K562 (cell line): ENCODE measurements at regions not wholly inside any gene's neighbourhood (a gene's known extent, or its start where the extent isn't known, plus 50 kb on each side); places are given as distances from the start of the nearest gene placed in this dataset.

Experiments
- ATAC-seq: fragments of 200-7000 bp; cut with Tn5 transposase; 3 replicates; pipeline ENCODE4 v1.9.1; 2020; ENCODE audit warnings: moderate library complexity
- BruUV-seq: library from RNA; stranded (reverse); fragments of 400-500 nt; replicated peaks from 2 replicates; lab custom pipeline; 2021; lab: Mats Ljungman, UMichigan
- CTCF ChIA-PET: fragments of 300-600 bp; formaldehyde crosslinking; extraction: SDS; loops from one replicate; lab custom pipeline; 2021; ENCODE audit warnings: low intra/inter-chr PET ratio; lab: Yijun Ruan, JAX
- POLR2A ChIA-PET: fragments of 300-600, 350-650 bp; sonication (Branson Sonifier 250); formaldehyde crosslinking; extraction: SDS; loops from one replicate; lab custom pipeline; 2021; ENCODE audit warnings: antibody characterized with exemption, inconsistent platforms; lab: Yijun Ruan, JAX
- DNase-seq, 4 experiments: peaks; one replicate each; pipeline versions ENCODE4 v3.0.0 to v3.0.0-alpha.2; 2011 to 2018; ENCODE audit warnings: low spot score in 3 of 4, mixed read lengths in 3 of 4; ENCODE audit errors: extremely low read depth in 1 of 4
- FAIRE-seq: peaks from 2 replicates; lab custom pipeline; 2011; peaks lifted over from hg19 to GRCh38; lab: Jason Lieb, UNC
- H2AFZ ChIP-seq: 2 replicates; pipeline ENCODE4 v1.6.0; 2011; ENCODE audit warnings: low read depth, low read length, control low read depth, inconsistent platforms
- H3K27ac ChIP-seq: fragments of 200-600 bp; 3 replicates; pipeline ENCODE4 v1.8.0; 2011; ENCODE audit warnings: low read depth, mild to moderate bottlenecking, control low read depth, inconsistent platforms, low read length, moderate library complexity, mixed read lengths; ENCODE audit errors: extremely low read depth
- H3K27me3 ChIP-seq, 2 experiments: fragments of 300-600 bp in 1 of 2; 2 replicates in 1 of 2; 3 replicates in 1 of 2; pipeline versions ENCODE4 v1.6.0 to v1.8.0; 2011; ENCODE audit warnings: inconsistent platforms in 2 of 2, low read length in 2 of 2, mild to moderate bottlenecking in 1 of 2, mixed read lengths in 1 of 2, moderate library complexity in 1 of 2; ENCODE audit not compliant: control insufficient read depth in 2 of 2, insufficient read depth in 2 of 2
- H3K36me3 ChIP-seq: fragments of 300-600 bp; 3 replicates; pipeline ENCODE4 v1.8.0; 2011; ENCODE audit warnings: mild to moderate bottlenecking, low read length, inconsistent platforms; ENCODE audit not compliant: control insufficient read depth, insufficient read depth
- H3K4me1 ChIP-seq, 2 experiments: fragments of 200-600 bp in 1 of 2; replicated peaks in 1 of 2; 2 replicates in 1 of 2; 3 replicates in 1 of 2; pipeline versions ENCODE4 v1.5.1 to v1.8.0; 2011; ENCODE audit warnings: inconsistent platforms in 2 of 2, low read length in 2 of 2, mild to moderate bottlenecking in 1 of 2, mixed read lengths in 1 of 2, moderate library complexity in 1 of 2; ENCODE audit not compliant: control insufficient read depth in 2 of 2, insufficient read depth in 2 of 2
- H3K4me2 ChIP-seq: 2 replicates; pipeline ENCODE4 v1.6.1; 2011; ENCODE audit warnings: low read length, control low read depth, inconsistent platforms, mixed read lengths; ENCODE audit not compliant: insufficient read depth
- H3K4me3 ChIP-seq: fragments of 200-600 bp; sonication (generic), shearing (Covaris generic); 2 replicates; pipeline ENCODE4 v1.5.1; 2016; ENCODE audit warnings: control low read depth, inconsistent platforms
- H3K79me2 ChIP-seq: fragments of 200-600 bp; 3 replicates; pipeline ENCODE4 v1.8.0; 2011; ENCODE audit warnings: low read length, inconsistent platforms; ENCODE audit not compliant: control insufficient read depth, insufficient read depth
- H3K9ac ChIP-seq, 2 experiments: 2 replicates each; pipeline versions ENCODE4 v1.6.0 to v1.6.1; 2011; ENCODE audit warnings: low read depth in 2 of 2, low read length in 2 of 2, control low read depth in 1 of 2, inconsistent platforms in 1 of 2, mild to moderate bottlenecking in 1 of 2, mixed read lengths in 1 of 2; ENCODE audit not compliant: insufficient read depth in 1 of 2
- H3K9me1 ChIP-seq: one replicate; pipeline ENCODE4 v1.6.0; 2011; ENCODE audit warnings: inconsistent platforms, mild to moderate bottlenecking, low read length, moderate library complexity; ENCODE audit not compliant: control insufficient read depth, insufficient read depth
- H3K9me3 ChIP-seq: replicated peaks from 2 replicates; pipeline ENCODE4 v1.5.1; 2011; ENCODE audit warnings: low read depth, low read length, inconsistent platforms; ENCODE audit not compliant: control insufficient read depth, insufficient read depth
- H4K20me1 ChIP-seq: replicated peaks from 2 replicates; pipeline ENCODE4 v1.6.1; 2011; ENCODE audit warnings: low read length, inconsistent platforms, mixed read lengths; ENCODE audit not compliant: control insufficient read depth, insufficient read depth
- BMI1 ChIP-seq: fragments of 150-350 bp; IDR thresholded peaks from 2 replicates; pipeline ENCODE4 v1.6.1; 2014; ENCODE audit warnings: low read length
- ELF2 ChIP-seq: fragments of 250-450 bp; sonication (Bioruptor Pico); IDR thresholded peaks from 2 replicates; pipeline ENCODE4 v1.5.0; 2021; ENCODE audit warnings: mild to moderate bottlenecking
- IFI16 ChIP-seq: fragments of 250-450 bp; sonication (Bioruptor Pico); IDR thresholded peaks from 2 replicates; pipeline ENCODE4 v2.1.2; 2022; ENCODE audit warnings: mild to moderate bottlenecking, inconsistent platforms
- OTX1 ChIP-seq: fragments of 450-650 bp; formaldehyde crosslinking; IDR thresholded peaks from 2 replicates; pipeline ENCODE4 v1.4.0; 2022; ENCODE audit warnings: mild to moderate bottlenecking
- PCBP1 ChIP-seq: fragments of 200-400 bp; formaldehyde crosslinking; IDR thresholded peaks from 2 replicates; pipeline ENCODE4 v1.6.1; 2018; ENCODE audit warnings: mild to moderate bottlenecking, low read depth, low read length; ENCODE audit not compliant: poor library complexity, severe bottlenecking
- PHF20 ChIP-seq: fragments of 450-650 bp; IDR thresholded peaks from 2 replicates; pipeline ENCODE4 v1.6.1; 2018; ENCODE audit not compliant: partially characterized antibody
- SIN3B ChIP-seq: fragments of 450-650 bp; IDR thresholded peaks from 2 replicates; pipeline ENCODE4 v1.6.1; 2017; ENCODE audit warnings: low read depth, mild to moderate bottlenecking, moderate library complexity
- STAG1 ChIP-seq: sonication (generic); formaldehyde crosslinking; IDR thresholded peaks from 2 replicates; pipeline ENCODE4 v1.5.0; 2020; ENCODE audit warnings: missing genetic modification reagents, borderline replicate concordance
- ZFP36 ChIP-seq: fragments of 150-350 bp; IDR thresholded peaks from 2 replicates; pipeline ENCODE4 v1.6.1; 2018; ENCODE audit warnings: low read length, low read depth; ENCODE audit not compliant: partially characterized antibody
- ZNF354B ChIP-seq: fragments of 250-450 bp; sonication (Bioruptor Pico); IDR thresholded peaks from 2 replicates; pipeline ENCODE4 v1.4.0; 2020
- ZNF699 ChIP-seq: fragments of 250-450 bp; sonication (Bioruptor Pico); IDR thresholded peaks from 2 replicates; pipeline ENCODE4 v1.8.0; 2021; ENCODE audit warnings: mild to moderate bottlenecking, moderate library complexity; ENCODE audit not compliant: insufficient replicate concordance
- ZNF764 ChIP-seq: fragments of 250-450 bp; sonication (Bioruptor Pico); IDR thresholded peaks from 2 replicates; pipeline ENCODE4 v1.4.0; 2020; ENCODE audit warnings: low read depth, mild to moderate bottlenecking, moderate library complexity
- WGBS: fragments of 100-300 bp; shearing (Covaris generic); methylation state at CpG from one replicate; pipeline ENCODE4 v1.1.6; 2016; ENCODE audit warnings: low coverage, mixed read lengths; ENCODE audit not compliant: insufficient coverage; ENCODE audit errors: missing lambda C conversion rate; 5-methylcytosine and 5-hydroxymethylcytosine counted together
- in situ Hi-C: fragments of 300-500 bp; cut with MboI; formaldehyde crosslinking; loops from 4 replicates; pipeline ENCODE4 v1.15.0; 2018; ENCODE audit warnings: inconsistent platforms, mixed read lengths
- intact Hi-C: fragments of 100-400 bp; cut with micrococcal nuclease; formaldehyde crosslinking; loops from 2 replicates; pipeline ENCODE4 v1.14.2; 2022
- TF ChIP-seq, protein P1 (sequence below): fragments of 450-650 bp; conservative IDR thresholded peaks from 2 replicates; pipeline ENCODE4 v1.6.1; 2016; ENCODE audit warnings: missing genetic modification characterization, low read depth, mild to moderate bottlenecking, missing compliant biosample characterization, moderate library complexity
- TF ChIP-seq, protein P2 (sequence below): sonication (generic); formaldehyde crosslinking; IDR thresholded peaks from 2 replicates; pipeline ENCODE4 v1.8.0; 2023; ENCODE audit warnings: mild to moderate bottlenecking, missing genetic modification reagents
- TF ChIP-seq, protein P3 (sequence below): sonication (generic); formaldehyde crosslinking; IDR thresholded peaks from 2 replicates; pipeline ENCODE4 v1.9.0; 2022; ENCODE audit warnings: mild to moderate bottlenecking, missing genetic modification reagents

DNA sequence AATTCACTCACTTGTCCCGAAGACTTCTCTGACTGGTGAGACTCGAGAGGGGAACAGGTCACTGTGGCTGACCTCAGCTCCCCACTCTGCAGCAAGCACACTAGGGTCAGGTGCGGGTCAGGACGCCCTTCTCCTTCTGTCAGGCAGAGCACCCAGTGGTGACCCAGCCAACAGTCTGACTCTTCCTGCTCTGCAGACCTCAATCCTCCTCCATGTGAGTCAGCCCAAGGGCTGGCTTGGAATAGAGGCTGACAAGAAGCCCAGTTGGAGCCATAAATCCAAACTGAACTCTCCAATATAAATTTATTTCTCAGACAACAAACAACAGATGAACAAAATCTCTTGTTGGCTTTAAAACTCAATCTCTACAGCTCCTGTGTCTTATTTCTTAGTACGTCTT, 253.1 kb downstream of the SH3BP4 start:
- FAIRE-seq (no peak), DNase-seq (no peak)
- no TSS peak for BruUV-seq

More for the DNA sequence above, 253.1 kb downstream of the SH3BP4 start:
- no peaks in the 10 kb centered on the region for H4K20me1 ChIP-seq
- H3K4me3 ChIP-seq, result no peak overlapping the region
- intact Hi-C loops (no loop called here), in situ Hi-C loops (no loop called here)
- no peak overlapping the region for H2AFZ ChIP-seq
- peaks cover 0 to 53% of the 10 kb centered on the region in 2 experiments; a peak in 2 of 5 replicates for H3K27me3 ChIP-seq
- H3K9me1 ChIP-seq, result no peaks in the 10 kb centered on the region
- H3K79me2 ChIP-seq, result no peaks in the 10 kb centered on the region
- no peaks in the 10 kb centered on the region for H3K9me3 ChIP-seq
- ATAC-seq, result no peak
- H3K4me2 ChIP-seq, result no peak overlapping the region
- no peaks in the 10 kb centered on the region for H3K36me3 ChIP-seq
- POLR2A ChIA-PET, result no interaction called here
- no peak overlapping the region for H3K9ac ChIP-seq
- no peak overlapping the region for H3K27ac ChIP-seq
- no peak for TF ChIP-seq ELF2 (CRISPR knock-in tag)
- TF ChIP-seq ZNF354B (CRISPR knock-in tag), result no peak
- TF ChIP-seq PHF20, result no peak
- no peak for TF ChIP-seq ZFP36
- TF ChIP-seq, protein P1, sequence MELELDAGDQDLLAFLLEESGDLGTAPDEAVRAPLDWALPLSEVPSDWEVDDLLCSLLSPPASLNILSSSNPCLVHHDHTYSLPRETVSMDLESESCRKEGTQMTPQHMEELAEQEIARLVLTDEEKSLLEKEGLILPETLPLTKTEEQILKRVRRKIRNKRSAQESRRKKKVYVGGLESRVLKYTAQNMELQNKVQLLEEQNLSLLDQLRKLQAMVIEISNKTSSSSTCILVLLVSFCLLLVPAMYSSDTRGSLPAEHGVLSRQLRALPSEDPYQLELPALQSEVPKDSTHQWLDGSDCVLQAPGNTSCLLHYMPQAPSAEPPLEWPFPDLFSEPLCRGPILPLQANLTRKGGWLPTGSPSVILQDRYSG (tag), result no peak
- TF ChIP-seq BMI1, result no peak
- no peak for TF ChIP-seq ZNF764 (CRISPR knock-in tag)
- TF ChIP-seq, protein P2, sequence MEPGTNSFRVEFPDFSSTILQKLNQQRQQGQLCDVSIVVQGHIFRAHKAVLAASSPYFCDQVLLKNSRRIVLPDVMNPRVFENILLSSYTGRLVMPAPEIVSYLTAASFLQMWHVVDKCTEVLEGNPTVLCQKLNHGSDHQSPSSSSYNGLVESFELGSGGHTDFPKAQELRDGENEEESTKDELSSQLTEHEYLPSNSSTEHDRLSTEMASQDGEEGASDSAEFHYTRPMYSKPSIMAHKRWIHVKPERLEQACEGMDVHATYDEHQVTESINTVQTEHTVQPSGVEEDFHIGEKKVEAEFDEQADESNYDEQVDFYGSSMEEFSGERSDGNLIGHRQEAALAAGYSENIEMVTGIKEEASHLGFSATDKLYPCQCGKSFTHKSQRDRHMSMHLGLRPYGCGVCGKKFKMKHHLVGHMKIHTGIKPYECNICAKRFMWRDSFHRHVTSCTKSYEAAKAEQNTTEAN, result no peak
- TF ChIP-seq, protein P3, sequence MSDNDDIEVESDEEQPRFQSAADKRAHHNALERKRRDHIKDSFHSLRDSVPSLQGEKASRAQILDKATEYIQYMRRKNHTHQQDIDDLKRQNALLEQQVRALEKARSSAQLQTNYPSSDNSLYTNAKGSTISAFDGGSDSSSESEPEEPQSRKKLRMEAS, result no peak
- no peak for TF ChIP-seq ZNF699 (CRISPR knock-in tag)
- no peak for TF ChIP-seq SIN3B
- TF ChIP-seq IFI16 (CRISPR knock-in tag), result no peak
- TF ChIP-seq PCBP1, result no peak
- TF ChIP-seq OTX1 (CRISPR knock-in tag), result no peak
- no peak for TF ChIP-seq STAG1 (CRISPR knock-in tag)
- WGBS, result 0% methylated on average over 5 of the region's 5 CpGs
- H3K4me1 ChIP-seq, result no peaks in the 10 kb centered on the region
- CTCF ChIA-PET, result no interaction called here
